ENCODE measurements at regions not wholly inside any gene's neighbourhood (a gene's known extent, or its start where the extent isn't known, plus 50 kb on each side); places are given as distances from the start of the nearest gene placed in this dataset.

DNA sequence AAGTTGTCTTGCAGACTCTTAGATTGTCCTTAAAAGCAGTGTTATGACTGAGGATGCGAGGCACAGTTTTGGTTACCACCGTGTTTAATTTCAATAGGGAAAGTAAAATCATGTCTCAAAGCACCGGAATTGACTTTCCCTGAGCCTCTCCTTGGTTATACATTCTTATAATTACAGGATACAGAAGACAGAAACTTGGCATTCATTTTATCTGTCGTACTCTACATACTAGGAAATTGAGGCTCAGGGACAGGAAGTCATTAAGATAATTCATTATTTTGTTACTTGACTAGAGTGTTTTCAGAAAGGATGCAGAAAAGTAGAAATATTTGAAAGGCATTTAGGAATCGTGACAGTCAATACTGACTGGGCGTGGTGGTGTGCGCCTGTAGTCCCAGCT, 54.0 kb upstream of the SPATA31D4 start:
- TF ChIP-seq, protein P1, sequence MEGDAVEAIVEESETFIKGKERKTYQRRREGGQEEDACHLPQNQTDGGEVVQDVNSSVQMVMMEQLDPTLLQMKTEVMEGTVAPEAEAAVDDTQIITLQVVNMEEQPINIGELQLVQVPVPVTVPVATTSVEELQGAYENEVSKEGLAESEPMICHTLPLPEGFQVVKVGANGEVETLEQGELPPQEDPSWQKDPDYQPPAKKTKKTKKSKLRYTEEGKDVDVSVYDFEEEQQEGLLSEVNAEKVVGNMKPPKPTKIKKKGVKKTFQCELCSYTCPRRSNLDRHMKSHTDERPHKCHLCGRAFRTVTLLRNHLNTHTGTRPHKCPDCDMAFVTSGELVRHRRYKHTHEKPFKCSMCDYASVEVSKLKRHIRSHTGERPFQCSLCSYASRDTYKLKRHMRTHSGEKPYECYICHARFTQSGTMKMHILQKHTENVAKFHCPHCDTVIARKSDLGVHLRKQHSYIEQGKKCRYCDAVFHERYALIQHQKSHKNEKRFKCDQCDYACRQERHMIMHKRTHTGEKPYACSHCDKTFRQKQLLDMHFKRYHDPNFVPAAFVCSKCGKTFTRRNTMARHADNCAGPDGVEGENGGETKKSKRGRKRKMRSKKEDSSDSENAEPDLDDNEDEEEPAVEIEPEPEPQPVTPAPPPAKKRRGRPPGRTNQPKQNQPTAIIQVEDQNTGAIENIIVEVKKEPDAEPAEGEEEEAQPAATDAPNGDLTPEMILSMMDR (IDR thresholded peaks at IDR 0.05), result no peak
- no peak for TF ChIP-seq ZFX (IDR thresholded peaks at IDR 0.05; ENCODE audit: borderline replicate concordance)

Measured in 22Rv1 (cell line).